ENCODE measurements at regions not wholly inside any gene's neighbourhood (a gene's known extent, or its start where the extent isn't known, plus 50 kb on each side); places are given as distances from the start of the nearest gene placed in this dataset.

- no peaks in the 10 kb centered on the region for H3K9me3 ChIP-seq (ENCODE audit: insufficient read depth in 2 of 2, low read depth in 1 of 2, low read length in 1 of 2)
- TF ChIP-seq SP2 (IDR thresholded peaks at IDR 0.05; ENCODE audit: low read length): no peak
- TF ChIP-seq TAF1 (IDR thresholded peaks at IDR 0.05; ENCODE audit: low read depth, low read length): no peak
- no peak for TF ChIP-seq FOSL1 (IDR thresholded peaks at IDR 0.05; ENCODE audit: insufficient read depth, low read depth, low read length)
- TF ChIP-seq ATF2 (IDR thresholded peaks at IDR 0.05; ENCODE audit: low read length): no peak
- no peak for TF ChIP-seq USF2 (IDR thresholded peaks at IDR 0.05; ENCODE audit: low read length)
- no peak for TF ChIP-seq ZNF274 (IDR thresholded peaks at IDR 0.05; ENCODE audit: borderline replicate concordance, extremely low read depth, low read length)
- TF ChIP-seq HDAC6 (IDR thresholded peaks at IDR 0.05; ENCODE audit: low read depth, low read length): no peak
- TF ChIP-seq CBX5 (IDR thresholded peaks at IDR 0.05; ENCODE audit: low read depth, low read length): no peak
- TF ChIP-seq CBX8 (IDR thresholded peaks at IDR 0.05; ENCODE audit: borderline replicate concordance, low read depth, low read length): no peak
- no peak for TF ChIP-seq KDM4A (IDR thresholded peaks at IDR 0.05; ENCODE audit: low read depth, low read length, severe bottlenecking)
- no peak for TF ChIP-seq SAP30 (IDR thresholded peaks at IDR 0.05; ENCODE audit: insufficient read depth, insufficient replicate concordance, low read length)
- TF ChIP-seq POLR2AphosphoS5 (IDR thresholded peaks at IDR 0.05; ENCODE audit: low read depth, low read length): no peak
- no peak for TF ChIP-seq NRF1 (IDR thresholded peaks at IDR 0.05; ENCODE audit: low read depth, low read length)
Measured at GRCh38 chr6:66173587-66173986, 466.6 kb upstream of the EYS start.

More at GRCh38 chr6:66173587-66173986, 466.6 kb upstream of the EYS start:
- Histone ChIP-seq H2BK15ac (ENCODE audit: low read length) (no peak overlapping the region), H3K4me1 (replicated peaks in 1 of 4; ENCODE audit: control insufficient read depth in 3 of 4, insufficient read depth in 4 of 4, low read length in 3 of 4) (no peaks in the 10 kb centered on the region), H2BK12ac (ENCODE audit: low read depth, low read length) (no peak overlapping the region), H3K27me3 (replicated peaks in 1 of 4; ENCODE audit: control insufficient read depth in 3 of 4, extremely low read depth in 1 of 4, insufficient read depth in 3 of 4, low read length in 3 of 4) (no peaks in the 10 kb centered on the region), H4K91ac (replicated peaks; ENCODE audit: insufficient read length, low read length) (no peak overlapping the region), H2BK120ac (replicated peaks; ENCODE audit: low read depth, low read length) (no peak overlapping the region), H2BK5ac (ENCODE audit: low read depth, low read length) (no peak overlapping the region), H3K4me2 (ENCODE audit: insufficient read depth in 1 of 2, low read depth in 2 of 2, low read length in 2 of 2) (no peak overlapping the region), H3K4ac (replicated peaks; ENCODE audit: insufficient read length, low read depth, low read length) (no peak overlapping the region), H3K36me3 (ENCODE audit: control insufficient read depth in 2 of 4, insufficient read depth in 4 of 4, low read length in 3 of 4) (no peaks in the 10 kb centered on the region), H3K18ac (ENCODE audit: extremely low read depth, low read length) (no peak overlapping the region), H2AFZ (ENCODE audit: low read length) (no peak overlapping the region), H2BK20ac (ENCODE audit: low read length) (no peak overlapping the region), H3K56ac (replicated peaks; ENCODE audit: insufficient read length, low read depth, low read length) (no peak overlapping the region), H3K79me1 (ENCODE audit: low read depth, low read length) (no peaks in the 10 kb centered on the region), H3K27ac (ENCODE audit: low read depth, low read length) (no peak overlapping the region), H3K4me3 (ENCODE audit: extremely low read depth in 1 of 4, insufficient read depth in 2 of 4, low read depth in 3 of 4, low read length in 4 of 4) (no peak overlapping the region), H3K9ac (replicated peaks in 1 of 4; ENCODE audit: extremely low read depth in 1 of 4, low read depth in 3 of 4, low read length in 3 of 4) (no peak overlapping the region), H4K20me1 (replicated peaks in 1 of 2; ENCODE audit: control insufficient read depth in 1 of 2, insufficient read depth in 2 of 2, low read length in 2 of 2) (no peaks in the 10 kb centered on the region), H3K23me2 (ENCODE audit: low read depth, low read length) (no peaks in the 10 kb centered on the region), H4K8ac (ENCODE audit: extremely low read depth, insufficient read depth, low read length) (no peak overlapping the region), H3K23ac (ENCODE audit: insufficient read length) (no peak overlapping the region), H3K79me2 (ENCODE audit: control insufficient read depth in 1 of 2, insufficient read depth in 2 of 2, low read length in 2 of 2) (no peaks in the 10 kb centered on the region), H2AK5ac (ENCODE audit: low read depth, low read length) (no peak overlapping the region), H4K5ac (ENCODE audit: insufficient read length, low read depth, low read length) (no peak overlapping the region), H3K14ac (ENCODE audit: insufficient read length) (no peak overlapping the region)
- 92% methylated on average over 6 of the region's 6 CpGs; no CpG with 5 or more reads in 1 of the 2 experiments for WGBS, 2 experiments (ENCODE audit: extremely low coverage in 1 of 2, insufficient coverage in 1 of 2, insufficient read length in 1 of 2, insufficient replicate concordance in 2 of 2, low coverage in 1 of 2, low lambda C conversion rate in 2 of 2, missing lambda C conversion rate in 1 of 2)
- DNase-seq (ENCODE audit: low read depth in 1 of 2, low spot score in 2 of 2): no peak
- ChIA-PET CTCF (ENCODE audit: partially characterized antibody) (no interaction called here), POLR2A (ENCODE audit: partially characterized antibody) (no interaction called here)
- no peak for FAIRE-seq

All from H1 (cell line).